GM18520 (cell line): ENCODE measurements at regions not wholly inside any gene's neighbourhood (a gene's known extent, or its start where the extent isn't known, plus 50 kb on each side); places are given as distances from the start of the nearest gene placed in this dataset.

Source experiments
- ATAC-seq: cut with Tn5 transposase; IDR thresholded peaks from one replicate; pipeline ENCODE4 v1.9.1; 2021; ENCODE audit not compliant: unreplicated experiment

DNA sequence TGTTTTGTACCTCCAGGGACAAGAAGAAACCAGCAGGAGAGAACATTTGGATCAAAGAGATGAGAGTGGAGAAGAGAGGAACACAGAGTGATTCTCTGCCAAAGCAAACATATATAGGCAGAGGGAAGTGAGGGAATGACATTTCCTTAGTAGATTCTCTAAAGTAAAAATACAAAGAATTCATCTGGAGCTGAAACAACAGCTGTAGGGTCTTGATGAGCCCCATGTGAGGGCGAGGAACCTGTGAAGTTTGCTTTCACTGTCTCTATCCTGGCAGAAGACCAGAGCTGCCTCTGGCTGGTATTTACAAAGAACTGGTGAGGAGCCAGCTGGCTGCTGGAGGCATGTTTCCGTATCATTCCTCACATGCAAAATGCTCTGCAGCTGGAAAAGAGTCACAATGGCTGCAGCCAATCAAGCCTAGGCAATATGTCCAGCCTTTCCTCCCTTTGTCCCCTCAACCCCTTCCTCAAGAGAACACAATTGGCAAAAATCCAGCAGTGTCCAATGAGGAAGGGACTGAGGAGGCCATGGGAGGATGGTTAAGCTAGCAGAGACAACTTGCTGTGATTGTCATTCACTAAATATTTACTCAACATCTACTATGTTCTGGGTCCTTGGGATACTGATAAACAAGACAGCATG is 122.5 kb downstream of the PHLDA1 start:
- ATAC-seq = no peak

GRCh38 chr12:75905922-75906321 is 125.7 kb downstream of the PHLDA1 start:
- no peak for ATAC-seq

DNA sequence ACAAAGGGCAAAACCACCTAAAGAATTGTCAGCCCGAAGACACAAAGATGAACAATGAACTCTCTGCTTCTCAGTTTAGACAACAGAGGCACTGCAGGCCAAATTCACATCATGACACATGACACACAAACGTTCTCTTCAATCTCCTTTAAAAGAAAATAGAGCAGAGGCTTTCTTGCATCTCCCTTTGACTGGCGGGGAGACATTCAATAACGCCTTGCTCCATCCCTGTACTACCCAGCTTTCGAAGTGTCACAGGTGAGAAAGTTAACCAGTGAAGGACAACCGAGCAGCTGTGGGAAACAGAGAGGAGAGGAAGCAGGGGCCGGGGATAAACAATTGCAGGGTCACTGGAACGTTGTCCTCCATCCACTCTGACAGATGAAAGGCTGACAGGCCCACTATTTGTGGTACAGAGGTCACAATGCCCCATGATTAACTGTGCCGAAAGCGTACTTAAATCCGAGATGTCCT is 130.8 kb downstream of the PHLDA1 start:
- ATAC-seq = no peak

- ATAC-seq = no peak
Observed at GRCh38 chr12:75900226-75900625, 131.3 kb downstream of the PHLDA1 start.

DNA sequence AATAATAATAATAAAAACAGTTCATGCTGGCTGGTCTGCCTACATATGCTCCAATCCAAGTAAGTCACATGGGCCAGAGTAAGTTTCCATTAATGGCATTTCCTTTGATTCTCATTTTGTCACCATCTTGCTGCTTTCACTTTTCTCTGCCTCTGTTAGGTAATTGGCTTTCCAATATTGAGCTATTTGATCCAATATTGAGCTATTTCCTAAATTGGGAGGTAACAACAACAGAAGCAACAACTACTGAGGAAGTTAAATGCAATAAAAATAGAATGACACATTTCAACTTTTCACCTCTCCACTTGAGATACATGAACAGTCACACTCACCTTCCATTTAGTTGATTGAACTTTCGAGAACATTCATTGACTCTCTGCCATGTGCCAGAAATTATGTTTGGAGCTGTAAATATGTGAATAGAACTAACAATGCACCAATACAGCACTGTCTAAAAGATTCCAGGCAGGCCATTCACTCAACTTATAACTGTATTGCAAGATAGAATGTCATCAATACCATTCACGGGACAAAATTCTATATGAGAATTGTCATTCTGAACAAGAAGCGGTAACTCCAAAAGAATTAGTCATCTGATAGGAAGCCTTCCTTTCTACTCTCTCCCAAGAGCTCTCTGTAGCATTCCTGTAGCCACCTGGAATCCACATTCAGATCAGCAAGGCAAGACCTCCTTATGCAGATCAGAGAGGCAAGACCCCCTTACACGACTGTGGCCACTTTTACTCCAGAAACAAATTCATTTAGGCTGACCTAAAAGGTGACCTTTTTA is 136.4 kb downstream of the PHLDA1 start:
- ATAC-seq = no peak

DNA sequence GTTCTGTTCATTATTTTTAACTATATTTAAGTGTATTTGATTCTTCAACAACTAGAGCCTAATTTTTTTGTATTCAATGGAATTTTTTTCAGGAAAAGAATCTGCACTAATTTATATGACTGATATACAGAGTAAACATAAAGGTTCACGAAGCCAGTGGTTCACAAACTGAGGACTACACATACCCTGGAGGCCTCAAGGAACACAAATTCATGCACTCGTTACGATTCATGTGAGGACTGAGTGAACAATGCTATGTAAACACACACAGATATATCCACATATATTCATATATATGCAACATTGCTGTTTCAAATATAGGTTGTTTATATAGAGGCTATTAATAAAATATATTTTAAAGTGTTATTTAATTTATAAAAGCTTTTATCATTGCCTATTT is 137.8 kb downstream of the PHLDA1 start:
- ATAC-seq = no peak

- ATAC-seq = no peak
Observed at GRCh38 chr12:75892731-75893408, 138.7 kb downstream of the PHLDA1 start.

DNA sequence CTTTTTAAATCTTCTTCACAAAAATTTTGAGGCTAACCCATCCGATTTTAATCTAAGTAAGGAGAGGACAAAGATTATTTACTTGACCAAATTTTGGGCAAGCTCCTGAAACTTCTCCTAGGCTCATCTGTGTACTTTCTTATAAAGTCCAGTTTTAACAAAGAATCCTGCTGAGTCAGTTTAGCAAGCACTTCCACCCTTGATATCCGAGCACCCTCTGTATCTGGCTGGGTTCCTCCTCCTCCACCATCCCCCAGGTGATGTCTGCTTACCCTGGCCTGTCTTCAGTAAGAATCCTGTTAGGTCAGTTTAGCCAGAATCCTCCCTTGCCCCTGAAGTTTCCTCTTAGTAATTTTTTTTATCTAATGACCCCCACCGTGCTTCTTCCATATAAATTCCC is 140.5 kb downstream of the PHLDA1 start:
- no peak for ATAC-seq

- ATAC-seq = no peak
Observed at GRCh38 chr12:75890660-75891059, 140.9 kb downstream of the PHLDA1 start.

DNA sequence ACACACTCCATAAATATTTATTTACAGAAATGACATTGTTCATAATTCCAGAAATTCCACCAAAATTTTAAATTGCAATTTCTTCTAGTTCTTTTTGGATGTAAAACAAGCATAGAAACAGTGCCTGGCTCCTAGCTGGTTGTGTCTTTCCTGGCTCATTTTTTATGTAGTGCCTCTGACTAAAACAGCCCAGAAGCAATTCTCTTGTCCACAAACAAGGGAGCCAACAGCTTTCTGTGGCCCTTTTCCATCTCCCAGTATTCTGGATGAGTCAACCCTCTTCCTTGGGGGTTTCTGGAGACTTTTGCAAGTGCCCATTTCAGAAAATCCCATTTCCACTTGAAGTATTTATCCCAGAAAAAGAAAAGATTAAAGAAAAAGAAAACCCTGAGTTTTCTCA is 141.4 kb downstream of the PHLDA1 start:
- no peak for ATAC-seq

- no peak for ATAC-seq
Observed at GRCh38 chr12:75888874-75889613, 142.5 kb downstream of the PHLDA1 start.

DNA sequence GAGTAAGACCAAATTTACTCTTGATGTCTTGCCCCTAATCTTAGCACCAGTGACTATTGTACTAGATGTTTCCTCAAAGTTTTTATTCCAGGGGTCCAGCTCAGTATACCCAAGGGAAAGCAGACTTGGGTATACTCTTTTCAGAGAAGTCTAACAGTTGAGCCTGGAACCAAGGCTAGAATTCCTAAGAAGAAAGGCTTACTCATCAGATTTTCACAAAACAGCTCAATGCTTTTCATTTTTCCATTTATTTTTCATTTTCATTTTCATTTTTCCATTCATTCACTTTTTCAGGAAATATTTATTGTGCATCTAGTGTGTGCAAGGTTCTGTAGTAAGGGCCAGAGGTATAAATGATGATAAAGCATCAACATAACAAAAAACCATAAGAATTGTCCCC is 143.2 kb downstream of the PHLDA1 start:
- no peak for ATAC-seq

DNA sequence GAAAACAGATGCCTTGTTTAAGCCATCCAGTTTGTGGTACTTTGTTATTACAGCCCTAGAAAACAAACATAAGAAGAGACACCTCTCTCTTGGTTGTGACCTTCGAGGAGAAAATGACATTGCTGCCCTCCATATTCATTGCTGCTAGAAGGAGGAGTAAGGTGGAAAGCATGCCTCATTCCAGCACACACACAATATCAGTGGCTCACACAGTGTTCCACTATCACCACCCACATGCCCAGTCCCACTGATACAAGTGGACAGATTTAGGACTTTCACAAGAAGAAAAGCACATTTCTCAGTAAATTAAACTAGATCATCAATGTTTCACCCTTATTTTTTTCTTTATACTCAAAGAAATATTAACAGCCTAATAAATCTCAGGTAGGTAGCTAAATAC is 143.6 kb downstream of the PHLDA1 start:
- ATAC-seq = no peak

DNA sequence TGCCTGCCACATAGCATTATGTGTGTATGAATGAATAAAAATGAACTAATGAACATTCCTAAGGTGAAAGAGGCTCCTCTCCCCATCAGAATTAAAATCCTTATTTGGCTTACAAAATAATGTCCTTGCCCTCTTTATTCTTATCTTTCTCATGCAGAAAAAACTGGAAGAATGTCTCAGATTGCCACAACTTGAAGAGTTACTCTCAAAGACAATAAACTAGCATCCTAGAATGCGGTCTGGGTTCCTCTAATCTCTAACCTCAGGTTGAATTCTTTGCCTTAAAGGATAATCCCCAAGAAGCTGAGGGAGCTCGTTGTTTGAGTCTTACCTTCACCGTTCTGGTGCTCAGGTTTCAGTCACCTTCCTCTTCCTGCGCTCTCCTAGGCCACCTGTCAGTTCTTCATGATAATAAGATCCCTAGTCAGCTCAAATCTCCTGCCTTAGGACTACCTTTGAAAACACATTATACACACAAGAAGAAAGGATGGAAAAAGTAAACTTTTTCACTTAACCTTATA is 147.1 kb downstream of the PHLDA1 start:
- no peak for ATAC-seq

DNA sequence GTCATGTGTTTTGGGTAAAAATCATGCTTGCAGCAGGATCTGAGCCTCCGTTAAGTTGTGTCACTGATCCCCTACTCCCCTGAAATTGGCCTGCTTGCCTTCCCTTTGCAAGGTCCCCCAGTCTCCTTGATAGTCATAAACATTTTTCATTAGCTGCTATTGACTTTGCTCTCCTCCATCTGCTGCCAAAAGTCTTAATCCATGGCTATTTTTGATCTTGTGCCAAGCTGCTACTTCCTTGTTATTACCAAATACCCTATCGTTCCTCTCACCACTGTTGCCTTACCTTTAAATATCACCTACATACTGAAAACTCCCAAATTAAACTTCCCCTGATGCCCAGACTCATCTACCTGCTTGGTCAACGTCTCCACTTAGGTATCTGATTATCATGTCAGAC is 148.3 kb downstream of the PHLDA1 start:
- ATAC-seq = no peak

- no peak for ATAC-seq
Observed at GRCh38 chr12:75882421-75882820, 149.2 kb downstream of the PHLDA1 start.

- ATAC-seq = no peak
Observed at GRCh38 chr12:75881920-75882319, 149.7 kb downstream of the PHLDA1 start.

GRCh38 chr12:75877763-75878621 is 153.6 kb downstream of the PHLDA1 start:
- no peak for ATAC-seq

GRCh38 chr12:75876832-75877762 is 154.5 kb downstream of the PHLDA1 start:
- ATAC-seq = no peak
